NCI-H2081 (cell line): ENCODE measurements at regions not wholly inside any gene's neighbourhood (a gene's known extent, or its start where the extent isn't known, plus 50 kb on each side); places are given as distances from the start of the nearest gene placed in this dataset.
A peak's percentile ranks its signal among the peaks of the same experiment; 100 is the strongest.
"Not testable (repeated sequence)": the region's sequence is repeated elsewhere in the genome, so short reads cannot be mapped to it uniquely, and the experiment has no call there.

Experiments
- DNase-seq, 2 experiments: peaks; one replicate each; lab custom pipeline; 2025; lab: John Stamatoyannopoulos, UW

GRCh38 chr7:114806590-114807162 is 115.2 kb upstream of the MDFIC start:
- DNase-seq, result no peak

GRCh38 chr7:114812570-114812969 is 109.3 kb upstream of the MDFIC start:
- no peak for DNase-seq

GRCh38 chr7:114813624-114814023 is 108.3 kb upstream of the MDFIC start:
- no peak for DNase-seq

GRCh38 chr7:114817036-114817435 is 104.9 kb upstream of the MDFIC start:
- DNase-seq, result not testable (repeated sequence)

GRCh38 chr7:114818501-114818900 is 103.4 kb upstream of the MDFIC start:
- no peak for DNase-seq

- DNase-seq, result no peak
Observed at GRCh38 chr7:114819616-114820362, 102.1 kb upstream of the MDFIC start.

- no peak for DNase-seq
Observed at GRCh38 chr7:114821030-114821900, 100.6 kb upstream of the MDFIC start.

- no peak for DNase-seq
Observed at GRCh38 chr7:114822131-114822530, 99.8 kb upstream of the MDFIC start.

- DNase-seq, result no peak
Observed at GRCh38 chr7:114822844-114823243, 99.0 kb upstream of the MDFIC start.

GRCh38 chr7:114823290-114823689 is 98.6 kb upstream of the MDFIC start:
- no peak for DNase-seq

GRCh38 chr7:114825423-114825951 is 96.4 kb upstream of the MDFIC start:
- no peak for DNase-seq

GRCh38 chr7:114830952-114831351 is 90.9 kb upstream of the MDFIC start:
- no peak for DNase-seq

GRCh38 chr7:114832906-114833595 is 88.8 kb upstream of the MDFIC start:
- DNase-seq, result no peak

- no peak for DNase-seq
Observed at GRCh38 chr7:114835303-114835702, 86.6 kb upstream of the MDFIC start.

GRCh38 chr7:114835861-114836260 is 86.0 kb upstream of the MDFIC start:
- DNase-seq, result peak; percentile 18 to 82

GRCh38 chr7:114842551-114843065 is 79.3 kb upstream of the MDFIC start:
- DNase-seq, result no peak

GRCh38 chr7:114843102-114843501 is 78.8 kb upstream of the MDFIC start:
- DNase-seq, result no peak

- no peak for DNase-seq
Observed at GRCh38 chr7:114851406-114852061, 70.4 kb upstream of the MDFIC start.

GRCh38 chr7:114852293-114852692 is 69.6 kb upstream of the MDFIC start:
- DNase-seq, result no peak

GRCh38 chr7:114853189-114853588 is 68.7 kb upstream of the MDFIC start:
- no peak for DNase-seq

GRCh38 chr7:114854369-114854768 is 67.5 kb upstream of the MDFIC start:
- no peak for DNase-seq
